Cardiac fibroblast (primary cell): ENCODE measurements at regions not wholly inside any gene's neighbourhood (a gene's known extent, or its start where the extent isn't known, plus 50 kb on each side); places are given as distances from the start of the nearest gene placed in this dataset.

Experiments used
- DNase-seq, 2 donors: peaks; one replicate each; pipeline versions ENCODE4 v3.0.0 to v3.0.0-alpha.2; 2010; ENCODE audit warnings: low read depth in 2 of 2
- H3K4me3 ChIP-seq, 2 donors: replicated peaks in 1 of 2; 1 replicate in 1 of 2; 2 replicates in 1 of 2; pipeline ENCODE4 v1.5.1; 2011; ENCODE audit warnings: low read depth in 2 of 2, low read length in 2 of 2, mild to moderate bottlenecking in 2 of 2, moderate library complexity in 1 of 2
- TF ChIP-seq, protein P1 (sequence below): IDR thresholded peaks from one replicate; pipeline ENCODE4 v1.5.1; 2011; ENCODE audit warnings: low read depth, mild to moderate bottlenecking, low read length, inconsistent platforms

- TF ChIP-seq, protein P1, sequence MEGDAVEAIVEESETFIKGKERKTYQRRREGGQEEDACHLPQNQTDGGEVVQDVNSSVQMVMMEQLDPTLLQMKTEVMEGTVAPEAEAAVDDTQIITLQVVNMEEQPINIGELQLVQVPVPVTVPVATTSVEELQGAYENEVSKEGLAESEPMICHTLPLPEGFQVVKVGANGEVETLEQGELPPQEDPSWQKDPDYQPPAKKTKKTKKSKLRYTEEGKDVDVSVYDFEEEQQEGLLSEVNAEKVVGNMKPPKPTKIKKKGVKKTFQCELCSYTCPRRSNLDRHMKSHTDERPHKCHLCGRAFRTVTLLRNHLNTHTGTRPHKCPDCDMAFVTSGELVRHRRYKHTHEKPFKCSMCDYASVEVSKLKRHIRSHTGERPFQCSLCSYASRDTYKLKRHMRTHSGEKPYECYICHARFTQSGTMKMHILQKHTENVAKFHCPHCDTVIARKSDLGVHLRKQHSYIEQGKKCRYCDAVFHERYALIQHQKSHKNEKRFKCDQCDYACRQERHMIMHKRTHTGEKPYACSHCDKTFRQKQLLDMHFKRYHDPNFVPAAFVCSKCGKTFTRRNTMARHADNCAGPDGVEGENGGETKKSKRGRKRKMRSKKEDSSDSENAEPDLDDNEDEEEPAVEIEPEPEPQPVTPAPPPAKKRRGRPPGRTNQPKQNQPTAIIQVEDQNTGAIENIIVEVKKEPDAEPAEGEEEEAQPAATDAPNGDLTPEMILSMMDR = no peak
- no peak overlapping the region for H3K4me3 ChIP-seq
- no peak for DNase-seq
Observed at GRCh38 chr5:27242258-27242626, 203.9 kb upstream of the CDH9 start.

DNA sequence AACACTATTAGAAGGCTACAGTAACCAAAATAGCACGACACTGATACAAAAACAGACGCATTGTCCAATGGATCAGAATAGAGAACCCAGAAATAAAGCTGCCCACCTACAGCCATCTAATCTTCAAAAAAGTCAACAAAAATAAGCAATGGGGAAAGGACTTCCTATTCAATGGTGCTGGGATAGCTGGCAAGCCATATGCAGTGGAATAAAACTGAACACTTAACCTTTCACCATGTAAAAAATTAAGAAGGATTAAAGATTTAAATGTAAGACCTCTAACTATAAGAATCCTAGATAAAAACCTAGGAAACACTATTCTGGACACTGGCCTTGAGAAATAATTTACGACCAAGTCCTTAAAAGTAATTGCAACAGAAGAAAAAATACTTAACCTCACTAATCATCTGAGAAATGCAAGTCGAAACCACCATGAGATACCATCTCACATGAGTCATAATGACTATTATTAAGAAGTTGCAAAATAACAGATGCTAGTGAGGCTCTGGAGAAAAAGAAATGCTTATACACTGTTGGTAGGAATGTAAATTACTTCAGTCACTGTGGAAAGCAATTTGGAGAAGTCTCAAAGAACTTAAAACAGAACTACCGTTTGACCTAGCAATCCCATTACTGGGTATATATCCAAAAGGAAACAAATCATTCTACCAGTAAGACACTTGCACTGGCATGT is 203.3 kb upstream of the CDH9 start:
- TF ChIP-seq, protein P1 = peak; percentile 33
- H3K4me3 ChIP-seq = no peak overlapping the region
- DNase-seq = peak; percentile 96

- H3K4me3 ChIP-seq = no peak overlapping the region
- TF ChIP-seq, protein P1 = no peak
- DNase-seq = peak in 1 of 2 donors; percentile 33
Observed at GRCh38 chr5:27240791-27241190, 202.4 kb upstream of the CDH9 start.

- no peak overlapping the region for H3K4me3 ChIP-seq
- DNase-seq = peak in 1 of 2 donors; percentile 1
- TF ChIP-seq, protein P1 = no peak
Observed at GRCh38 chr5:27234916-27235315, 196.5 kb upstream of the CDH9 start.

DNA sequence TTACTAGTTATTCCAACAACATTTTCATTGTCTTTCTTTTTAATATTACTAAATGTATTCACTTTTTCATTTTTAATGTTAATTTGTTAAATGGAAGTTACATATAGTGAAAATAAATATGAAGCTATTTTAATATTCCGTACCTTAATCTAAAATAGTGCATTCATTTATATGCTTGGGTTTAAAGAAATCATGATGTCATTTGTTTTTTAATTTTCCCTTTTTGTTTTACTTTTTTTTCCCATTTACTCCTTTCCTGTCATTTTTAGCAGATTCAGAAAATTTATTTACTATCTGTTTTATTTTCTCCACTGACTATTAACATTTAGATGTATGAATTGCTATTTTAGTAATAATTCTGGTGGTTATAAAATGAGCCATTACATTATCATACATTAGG is 183.0 kb upstream of the CDH9 start:
- TF ChIP-seq, protein P1 = no peak
- H3K4me3 ChIP-seq = no peak overlapping the region
- DNase-seq = no peak

GRCh38 chr5:27220752-27221151 is 182.4 kb upstream of the CDH9 start:
- H3K4me3 ChIP-seq = no peak overlapping the region
- TF ChIP-seq, protein P1 = no peak
- DNase-seq = no peak

DNA sequence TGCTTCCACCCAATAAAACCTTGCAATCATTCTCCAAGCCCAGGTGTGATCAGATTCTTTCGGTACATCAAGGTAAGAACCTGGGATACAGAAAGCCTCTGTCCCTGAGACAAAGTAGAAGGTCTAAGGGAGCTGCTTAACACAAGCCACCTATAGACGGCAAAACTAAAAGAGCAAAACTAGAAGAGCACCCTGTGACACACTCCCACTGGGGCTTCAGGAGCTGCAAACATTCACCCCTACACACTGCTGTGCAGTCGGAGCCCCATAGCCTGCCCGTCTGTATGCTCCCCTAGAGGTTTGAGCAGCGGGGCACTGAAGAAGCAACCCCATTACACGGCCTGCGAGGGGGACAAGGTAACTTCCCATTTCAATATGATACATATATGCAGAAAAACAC is 179.6 kb upstream of the CDH9 start:
- DNase-seq = no peak
- H3K4me3 ChIP-seq = no peak overlapping the region
- TF ChIP-seq, protein P1 = no peak
